ENCODE measurements at regions not wholly inside any gene's neighbourhood (a gene's known extent, or its start where the extent isn't known, plus 50 kb on each side); places are given as distances from the start of the nearest gene placed in this dataset.

- Histone ChIP-seq H3K27ac (ENCODE audit: low read length) (no peak overlapping the region), H4K20me1 (ENCODE audit: insufficient read depth) (no peaks in the 10 kb centered on the region), H3F3A (ENCODE audit: insufficient read depth, low read length, poor library complexity, severe bottlenecking) (no peaks in the 10 kb centered on the region), H3K9me2 (ENCODE audit: insufficient read depth, low read length) (no peaks in the 10 kb centered on the region), H3K4me2 (ENCODE audit: low read length) (no peak overlapping the region), H3K79me2 (replicated peaks; ENCODE audit: insufficient read depth, low read length) (no peaks in the 10 kb centered on the region), H3K4me3 (ENCODE audit: low read length) (no peak overlapping the region), H2AFZ (ENCODE audit: low read depth, low read length) (no peak overlapping the region), H3K27me3 (ENCODE audit: insufficient read depth, low read depth, low read length) (no peaks in the 10 kb centered on the region), H3K9me3 (ENCODE audit: low read length) (no peaks in the 10 kb centered on the region), H3K36me3 (ENCODE audit: insufficient read depth, low read length) (no peaks in the 10 kb centered on the region), H3K9ac (ENCODE audit: low read length) (no peak overlapping the region)
- TF ChIP-seq SMC3 (conservative IDR thresholded peaks at IDR 0.05; ENCODE audit: poor library complexity) (no peak), EP300 (conservative IDR thresholded peaks at IDR 0.05; ENCODE audit: poor library complexity, severe bottlenecking) (no peak), MXI1 (conservative IDR thresholded peaks at IDR 0.05; ENCODE audit: poor library complexity, severe bottlenecking) (no peak), EZH2 (IDR thresholded peaks at IDR 0.05; ENCODE audit: borderline replicate concordance, insufficient read depth, low read length, poor library complexity, severe bottlenecking) (no peak), TAF1 (IDR thresholded peaks at IDR 0.05; ENCODE audit: low read depth) (no peak), REST (IDR thresholded peaks at IDR 0.05; ENCODE audit: borderline replicate concordance) (no peak), RAD21 (conservative IDR thresholded peaks at IDR 0.05) (no peak), POLR2AphosphoS5 (IDR thresholded peaks at IDR 0.05) (no peak), CTCF (IDR thresholded peaks at IDR 0.05; ENCODE audit: poor library complexity, severe bottlenecking) (no peak)
Measured at GRCh38 chr10:24054421-24054820, 154.5 kb upstream of the KIAA1217 start.

- Histone ChIP-seq H3F3A (ENCODE audit: insufficient read depth, low read length, poor library complexity, severe bottlenecking) (no peaks in the 10 kb centered on the region), H3K79me2 (replicated peaks; ENCODE audit: insufficient read depth, low read length) (no peaks in the 10 kb centered on the region), H3K9me2 (ENCODE audit: insufficient read depth, low read length) (no peaks in the 10 kb centered on the region), H3K27ac (ENCODE audit: low read length) (no peak overlapping the region), H3K4me2 (ENCODE audit: low read length) (no peak overlapping the region), H3K4me3 (ENCODE audit: low read length) (no peak overlapping the region), H4K20me1 (ENCODE audit: insufficient read depth) (no peaks in the 10 kb centered on the region), H3K36me3 (ENCODE audit: insufficient read depth, low read length) (no peaks in the 10 kb centered on the region), H2AFZ (ENCODE audit: low read depth, low read length) (no peak overlapping the region), H3K9me3 (ENCODE audit: low read length) (no peaks in the 10 kb centered on the region), H3K9ac (ENCODE audit: low read length) (no peak overlapping the region), H3K27me3 (ENCODE audit: insufficient read depth, low read depth, low read length) (no peaks in the 10 kb centered on the region)
- TF ChIP-seq POLR2AphosphoS5 (IDR thresholded peaks at IDR 0.05): no peak
- TF ChIP-seq EZH2 (IDR thresholded peaks at IDR 0.05; ENCODE audit: borderline replicate concordance, insufficient read depth, low read length, poor library complexity, severe bottlenecking): no peak
- no peak for TF ChIP-seq CTCF (IDR thresholded peaks at IDR 0.05; ENCODE audit: poor library complexity, severe bottlenecking)
- TF ChIP-seq SMC3 (conservative IDR thresholded peaks at IDR 0.05; ENCODE audit: poor library complexity): no peak
- no peak for TF ChIP-seq RAD21 (conservative IDR thresholded peaks at IDR 0.05)
- TF ChIP-seq REST (IDR thresholded peaks at IDR 0.05; ENCODE audit: borderline replicate concordance): no peak
- TF ChIP-seq EP300 (conservative IDR thresholded peaks at IDR 0.05; ENCODE audit: poor library complexity, severe bottlenecking): no peak
- no peak for TF ChIP-seq TAF1 (IDR thresholded peaks at IDR 0.05; ENCODE audit: low read depth)
- no peak for TF ChIP-seq MXI1 (conservative IDR thresholded peaks at IDR 0.05; ENCODE audit: poor library complexity, severe bottlenecking)
Measured at GRCh38 chr10:24080207-24080606, 128.7 kb upstream of the KIAA1217 start.

Data from neural cell (in vitro differentiated cells).